GM12864 (cell line): ENCODE measurements at regions not wholly inside any gene's neighbourhood (a gene's known extent, or its start where the extent isn't known, plus 50 kb on each side); places are given as distances from the start of the nearest gene placed in this dataset.

Experiments
- DNase-seq: peaks from one replicate; pipeline ENCODE4 v3.0.0-alpha.2; 2011; ENCODE audit warnings: low read depth
- H3K4me3 ChIP-seq: 2 replicates; pipeline ENCODE4 v1.5.1; 2011; ENCODE audit warnings: mild to moderate bottlenecking, low read depth, low read length, control low read depth
- TF ChIP-seq, protein P1 (sequence below): IDR thresholded peaks from 2 replicates; pipeline ENCODE4 v1.5.1; 2011; ENCODE audit warnings: low read depth, mild to moderate bottlenecking, moderate library complexity, low read length, control low read depth, inconsistent platforms; ENCODE audit errors: missing control alignments

- H3K4me3 ChIP-seq, result no peak overlapping the region
These were observed 107.4 kb upstream of the CRHR1 start for GRCh38 chr17:45676695-45677094.

DNA sequence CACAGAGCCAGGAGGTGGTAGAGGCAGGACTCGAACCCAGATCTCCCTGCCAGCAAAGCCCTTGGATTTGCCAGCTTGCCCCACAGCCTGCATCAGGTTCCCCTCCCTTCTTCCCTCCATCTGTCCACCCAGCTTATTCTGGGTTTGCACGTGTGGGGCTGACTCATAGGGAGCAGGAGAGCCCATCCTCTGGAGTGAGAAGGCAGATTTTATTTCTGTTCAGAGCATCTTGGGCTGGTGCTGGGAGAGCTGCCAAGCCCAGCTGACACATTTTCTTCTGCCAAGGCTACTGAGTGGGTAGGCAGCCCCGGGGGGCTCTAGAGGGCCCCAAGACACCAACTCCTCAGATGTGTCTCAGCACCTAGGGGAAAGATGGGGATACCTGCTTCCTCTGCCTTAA is 106.3 kb upstream of the CRHR1 start:
- TF ChIP-seq, protein P1, sequence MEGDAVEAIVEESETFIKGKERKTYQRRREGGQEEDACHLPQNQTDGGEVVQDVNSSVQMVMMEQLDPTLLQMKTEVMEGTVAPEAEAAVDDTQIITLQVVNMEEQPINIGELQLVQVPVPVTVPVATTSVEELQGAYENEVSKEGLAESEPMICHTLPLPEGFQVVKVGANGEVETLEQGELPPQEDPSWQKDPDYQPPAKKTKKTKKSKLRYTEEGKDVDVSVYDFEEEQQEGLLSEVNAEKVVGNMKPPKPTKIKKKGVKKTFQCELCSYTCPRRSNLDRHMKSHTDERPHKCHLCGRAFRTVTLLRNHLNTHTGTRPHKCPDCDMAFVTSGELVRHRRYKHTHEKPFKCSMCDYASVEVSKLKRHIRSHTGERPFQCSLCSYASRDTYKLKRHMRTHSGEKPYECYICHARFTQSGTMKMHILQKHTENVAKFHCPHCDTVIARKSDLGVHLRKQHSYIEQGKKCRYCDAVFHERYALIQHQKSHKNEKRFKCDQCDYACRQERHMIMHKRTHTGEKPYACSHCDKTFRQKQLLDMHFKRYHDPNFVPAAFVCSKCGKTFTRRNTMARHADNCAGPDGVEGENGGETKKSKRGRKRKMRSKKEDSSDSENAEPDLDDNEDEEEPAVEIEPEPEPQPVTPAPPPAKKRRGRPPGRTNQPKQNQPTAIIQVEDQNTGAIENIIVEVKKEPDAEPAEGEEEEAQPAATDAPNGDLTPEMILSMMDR, result no peak
- DNase-seq, result no peak
- no peak overlapping the region for H3K4me3 ChIP-seq

More at GRCh38 chr17:45676695-45677094, 107.4 kb upstream of the CRHR1 start:
- TF ChIP-seq, protein P1, result no peak
- DNase-seq, result no peak

GRCh38 chr17:45679426-45679825 is 104.7 kb upstream of the CRHR1 start:
- H3K4me3 ChIP-seq, result no peak overlapping the region
- TF ChIP-seq, protein P1, result no peak
- no peak for DNase-seq

DNA sequence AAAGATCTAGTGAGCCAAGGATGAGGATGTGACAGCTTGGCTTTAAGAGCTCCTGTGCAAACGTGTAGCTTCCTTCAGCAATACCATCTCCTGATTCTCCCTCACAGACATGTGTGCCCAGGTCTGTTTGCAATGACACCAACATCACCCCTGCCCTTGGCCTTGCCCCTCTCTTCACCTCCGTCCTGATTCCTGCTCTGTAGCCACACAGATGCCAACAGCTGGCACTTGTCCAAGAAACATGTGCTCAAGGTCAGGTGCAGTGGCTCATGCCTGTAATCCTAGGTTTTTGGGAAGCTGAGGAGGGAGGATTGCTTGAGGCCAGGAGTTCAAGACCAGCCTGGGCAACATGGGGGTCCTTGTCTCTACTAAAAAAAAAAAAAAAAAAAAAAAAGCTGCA is 103.8 kb upstream of the CRHR1 start:
- no peak overlapping the region for H3K4me3 ChIP-seq
- no peak for DNase-seq
- TF ChIP-seq, protein P1, result no peak

GRCh38 chr17:45681706-45682105 is 102.4 kb upstream of the CRHR1 start:
- H3K4me3 ChIP-seq, result no peak overlapping the region
- DNase-seq, result no peak
- TF ChIP-seq, protein P1, result no peak

GRCh38 chr17:45686250-45686649 is 97.9 kb upstream of the CRHR1 start:
- no peak overlapping the region for H3K4me3 ChIP-seq
- no peak for DNase-seq
- TF ChIP-seq, protein P1, result no peak

DNA sequence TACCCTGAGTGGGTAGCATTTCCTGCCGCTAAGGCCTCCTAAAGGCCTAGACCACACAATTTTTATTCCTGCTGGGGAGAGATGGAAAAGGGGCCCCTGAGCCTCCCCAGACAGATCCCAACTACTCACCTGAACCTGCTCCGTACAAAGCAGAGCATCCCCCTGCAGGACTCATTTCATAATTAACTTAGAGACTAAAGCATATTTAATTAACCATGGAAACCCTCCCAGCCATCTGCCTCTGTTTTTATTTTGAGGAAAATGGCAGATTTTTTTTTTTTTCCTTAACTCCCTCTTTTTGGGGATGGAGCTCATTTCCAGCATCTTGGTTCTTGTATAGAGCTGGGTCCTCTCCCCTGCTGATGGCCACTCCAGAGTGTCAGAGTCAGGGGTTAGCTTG is 96.5 kb upstream of the CRHR1 start:
- TF ChIP-seq, protein P1, result no peak
- H3K4me3 ChIP-seq, result no peak overlapping the region
- DNase-seq, result no peak
